NCI-H1436 (cell line): ENCODE measurements at regions not wholly inside any gene's neighbourhood (a gene's known extent, or its start where the extent isn't known, plus 50 kb on each side); places are given as distances from the start of the nearest gene placed in this dataset.

Experiments used
- DNase-seq: peaks from one replicate; lab custom pipeline; 2025; lab: John Stamatoyannopoulos, UW

DNA sequence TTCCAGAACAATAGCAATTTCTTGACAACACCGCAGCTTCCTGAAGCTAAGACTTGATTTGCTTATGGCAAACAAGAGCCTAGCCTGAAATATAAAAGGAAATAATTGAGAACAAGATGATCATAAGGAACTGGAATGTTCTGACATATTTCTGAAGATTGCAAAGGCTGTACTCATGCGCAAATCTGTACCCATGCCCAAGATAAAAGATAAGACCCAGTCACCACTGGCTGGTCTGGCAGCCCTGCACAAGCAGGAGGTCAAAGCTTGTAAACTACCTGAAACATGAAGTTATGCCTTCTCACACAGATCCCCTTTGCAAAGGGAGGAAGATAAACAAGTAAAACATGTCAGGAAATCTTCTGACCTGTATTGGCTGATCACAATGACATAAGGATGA is 160.8 kb upstream of the GYPC start:
- DNase-seq: no peak

DNA sequence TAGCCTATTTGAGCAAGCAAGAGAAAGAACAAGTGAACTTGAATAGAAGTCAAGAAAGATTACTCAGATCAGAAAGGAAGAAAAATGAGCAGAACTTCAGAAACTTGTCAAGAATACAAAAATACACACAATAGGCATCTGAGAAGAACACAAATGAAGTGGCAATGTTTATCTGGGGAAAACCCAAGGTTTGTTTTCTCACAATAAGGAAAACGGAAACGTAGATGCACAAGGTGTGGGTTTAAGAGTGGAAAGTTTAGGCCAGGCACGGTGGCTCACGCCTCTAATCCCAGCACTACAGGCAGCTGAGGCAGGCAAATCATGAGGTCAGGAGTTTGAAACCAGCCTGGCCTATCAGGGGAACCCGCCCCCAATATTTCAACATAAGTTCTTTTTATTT is 159.5 kb upstream of the GYPC start:
- no peak for DNase-seq

DNA sequence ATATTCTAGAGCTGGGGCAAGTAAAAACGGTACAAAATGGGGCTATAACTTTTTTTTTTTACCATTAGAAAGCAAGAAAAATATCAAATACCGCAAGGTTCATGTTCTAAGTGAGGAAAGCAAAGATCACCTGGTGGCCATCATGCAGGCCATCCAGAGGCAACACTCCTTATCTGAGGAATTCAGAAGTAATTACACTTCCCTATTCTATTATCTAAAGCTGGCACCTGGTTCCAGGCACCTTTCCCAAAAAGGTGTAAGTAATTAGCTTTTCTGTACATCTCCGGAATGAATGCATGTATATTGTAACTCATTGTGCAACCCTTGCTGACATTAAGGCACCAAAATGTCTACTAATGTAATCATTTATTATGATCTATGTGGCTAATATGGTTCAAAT is 152.5 kb upstream of the GYPC start:
- no peak for DNase-seq

DNA sequence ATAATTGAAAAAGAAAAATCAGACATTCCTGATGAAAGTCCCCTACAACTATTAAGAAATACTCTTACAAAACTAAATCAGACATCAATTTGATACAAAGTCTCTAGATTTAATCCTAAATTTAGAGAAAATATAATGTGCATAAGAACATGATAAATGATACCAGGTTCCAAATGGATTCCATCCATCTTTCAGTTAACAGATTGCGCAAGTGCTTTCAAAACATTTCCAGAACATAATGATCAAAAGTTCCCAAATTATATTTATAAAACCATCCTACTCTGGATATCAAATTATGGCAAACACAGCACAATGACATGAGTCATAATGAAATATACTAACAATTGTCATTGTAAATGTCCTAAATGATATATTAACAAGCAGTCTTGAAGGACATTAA is 151.0 kb upstream of the GYPC start:
- no peak for DNase-seq

DNA sequence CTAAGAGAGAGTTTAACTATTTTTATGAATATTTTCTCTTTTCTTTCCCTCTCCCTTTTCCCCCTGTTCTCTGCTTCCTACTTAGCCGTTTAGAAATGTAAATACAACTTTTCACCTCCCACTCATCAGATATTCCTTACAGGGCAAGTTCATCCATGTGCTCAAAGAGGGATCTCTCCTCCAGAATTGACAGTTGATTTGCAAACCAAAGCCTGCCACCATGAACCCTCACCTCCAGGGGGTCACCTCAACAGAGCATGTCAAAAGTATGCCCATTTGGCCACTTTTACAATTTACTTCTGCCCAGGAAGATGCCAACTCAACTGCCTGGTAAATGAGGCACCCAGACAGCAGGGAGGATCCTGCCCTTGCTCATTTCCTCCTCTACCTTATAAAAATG is 149.2 kb upstream of the GYPC start:
- no peak for DNase-seq

DNA sequence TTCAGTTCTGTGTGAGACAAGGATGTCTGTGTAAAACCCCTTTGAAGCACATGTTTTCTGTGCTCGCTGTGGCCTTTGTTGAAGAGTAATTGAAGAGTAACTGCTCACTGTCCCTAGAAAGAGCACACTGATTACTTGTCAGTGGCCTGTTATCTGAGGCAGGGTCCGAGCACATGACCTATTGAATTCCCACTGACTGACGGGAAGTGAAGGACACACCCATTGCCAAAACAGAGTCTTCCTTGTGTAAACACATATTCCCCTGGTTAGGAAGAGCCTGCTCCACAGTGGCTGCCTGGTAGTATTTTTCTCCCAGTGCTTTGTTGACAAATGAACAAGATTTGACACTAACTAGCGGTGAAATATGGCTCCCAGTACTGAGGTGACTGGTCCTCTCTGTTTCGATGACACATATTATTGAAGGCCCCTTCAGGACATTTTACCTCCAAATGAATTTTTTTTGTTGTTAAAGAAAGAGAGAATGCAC is 148.5 kb upstream of the GYPC start:
- no peak for DNase-seq

DNA sequence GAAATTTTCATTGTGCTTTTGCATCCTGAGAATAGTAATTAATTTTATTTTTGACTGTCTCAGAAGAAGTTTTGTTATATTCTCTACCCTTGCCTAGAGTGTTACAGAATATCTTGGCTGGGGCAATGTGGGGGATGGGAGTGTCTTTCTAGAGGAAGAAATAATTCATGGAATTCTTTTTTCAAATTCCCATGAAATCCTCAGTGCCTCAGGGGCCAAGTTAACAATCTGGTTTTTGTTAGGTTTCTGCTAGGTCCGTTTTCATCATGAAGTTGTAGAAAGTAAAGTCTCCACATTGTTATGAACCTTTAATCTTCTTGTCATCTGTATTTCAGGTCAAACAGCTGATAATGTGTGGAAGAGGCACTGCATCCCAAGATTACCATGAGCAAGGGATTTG is 145.6 kb upstream of the GYPC start:
- DNase-seq: no peak

DNA sequence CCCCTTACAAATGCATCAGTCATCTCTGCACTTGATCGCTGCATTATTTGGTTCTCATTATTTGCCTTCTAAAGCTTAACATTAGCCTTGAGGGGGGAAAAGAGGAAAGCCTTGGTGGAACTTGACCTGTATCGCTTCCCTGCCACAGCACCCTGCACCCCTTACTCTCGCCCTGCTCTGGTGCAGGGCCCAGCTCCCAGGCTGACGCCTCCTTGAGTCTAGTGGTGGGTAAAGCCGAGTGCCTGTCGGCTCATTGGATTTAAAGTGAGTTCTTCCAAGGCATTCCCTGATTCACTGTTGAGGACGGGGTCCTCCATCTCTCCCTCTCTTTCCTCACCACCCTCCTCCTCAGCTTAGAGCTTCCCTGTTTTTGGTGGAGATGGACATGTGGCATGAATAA is 145.0 kb upstream of the GYPC start:
- no peak for DNase-seq

DNA sequence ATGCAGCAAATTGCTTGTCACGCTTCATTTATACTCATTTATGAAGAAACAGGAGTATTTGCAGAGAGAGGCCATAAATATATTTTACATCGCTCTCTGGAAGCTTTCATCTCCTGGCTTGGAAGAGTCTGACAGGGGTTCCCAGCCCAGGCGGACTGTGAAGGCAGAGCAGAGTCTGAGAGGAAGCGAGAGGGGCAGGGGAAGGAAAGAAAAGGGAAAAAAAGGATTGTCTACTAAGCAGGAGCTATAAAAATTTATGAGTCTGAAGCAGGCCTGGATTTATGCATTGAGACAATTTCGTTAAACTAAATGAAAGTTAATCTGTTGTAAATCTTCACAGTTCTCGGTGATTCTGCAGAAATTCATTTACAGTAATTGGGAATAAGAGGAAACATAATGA is 143.9 kb upstream of the GYPC start:
- no peak for DNase-seq

DNA sequence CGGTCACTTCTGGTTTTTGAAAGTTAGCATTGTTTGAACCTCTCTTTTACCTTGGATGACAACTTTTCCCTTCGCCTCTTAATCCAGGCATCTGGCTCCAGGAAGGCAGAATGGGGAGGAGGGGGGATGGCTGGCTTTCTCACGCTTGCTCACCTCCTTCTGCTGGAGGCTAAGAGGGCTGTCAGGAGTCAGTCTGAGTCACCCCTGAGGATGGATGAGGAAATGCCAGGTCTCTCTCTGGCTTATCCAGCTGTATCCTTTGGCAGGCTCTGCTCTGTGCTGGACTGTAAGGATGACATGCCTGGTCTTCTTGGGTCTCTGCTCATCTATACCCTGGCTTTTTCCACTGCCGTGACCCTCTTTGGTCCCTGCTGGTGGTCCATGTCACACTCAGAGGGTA is 142.9 kb upstream of the GYPC start:
- DNase-seq: no peak

DNA sequence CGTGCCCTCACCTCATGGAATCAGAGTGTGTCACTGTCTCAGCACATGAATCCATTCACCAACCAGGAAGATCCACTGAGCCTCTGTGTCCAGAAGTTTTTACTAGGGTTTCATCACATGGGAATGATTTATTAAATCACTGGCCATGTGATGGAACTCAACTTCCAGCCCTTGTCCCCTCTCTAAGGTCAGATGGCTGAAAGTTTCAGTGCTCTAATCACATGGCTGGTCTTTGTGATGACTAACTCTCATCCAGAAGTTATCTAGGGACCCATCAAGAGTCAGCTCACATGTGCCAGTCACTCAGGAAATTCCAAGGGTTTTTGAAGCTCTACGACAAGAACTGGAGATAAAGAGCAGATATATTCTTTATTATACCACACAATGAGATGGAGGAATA is 140.5 kb upstream of the GYPC start:
- DNase-seq: no peak

DNA sequence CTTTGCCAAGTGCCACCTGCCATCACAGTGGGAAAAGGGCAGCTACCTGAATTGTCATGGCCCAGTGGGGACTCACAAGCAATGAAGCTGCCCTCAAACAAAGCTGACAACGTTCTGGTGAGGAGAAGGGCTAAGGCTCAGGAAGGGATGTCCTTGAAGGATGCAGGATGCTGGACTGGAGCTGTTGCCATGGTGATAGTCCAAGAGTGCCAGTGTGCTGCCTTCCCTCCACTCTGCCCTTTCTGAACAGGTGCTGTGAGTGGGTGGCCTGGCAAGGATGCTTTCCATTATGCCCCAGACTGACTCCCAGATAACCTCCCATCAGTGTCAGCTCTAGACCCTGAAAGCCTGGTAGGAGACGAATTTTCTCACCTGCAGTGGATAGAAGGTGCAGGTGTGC is 137.8 kb upstream of the GYPC start:
- DNase-seq: no peak

DNA sequence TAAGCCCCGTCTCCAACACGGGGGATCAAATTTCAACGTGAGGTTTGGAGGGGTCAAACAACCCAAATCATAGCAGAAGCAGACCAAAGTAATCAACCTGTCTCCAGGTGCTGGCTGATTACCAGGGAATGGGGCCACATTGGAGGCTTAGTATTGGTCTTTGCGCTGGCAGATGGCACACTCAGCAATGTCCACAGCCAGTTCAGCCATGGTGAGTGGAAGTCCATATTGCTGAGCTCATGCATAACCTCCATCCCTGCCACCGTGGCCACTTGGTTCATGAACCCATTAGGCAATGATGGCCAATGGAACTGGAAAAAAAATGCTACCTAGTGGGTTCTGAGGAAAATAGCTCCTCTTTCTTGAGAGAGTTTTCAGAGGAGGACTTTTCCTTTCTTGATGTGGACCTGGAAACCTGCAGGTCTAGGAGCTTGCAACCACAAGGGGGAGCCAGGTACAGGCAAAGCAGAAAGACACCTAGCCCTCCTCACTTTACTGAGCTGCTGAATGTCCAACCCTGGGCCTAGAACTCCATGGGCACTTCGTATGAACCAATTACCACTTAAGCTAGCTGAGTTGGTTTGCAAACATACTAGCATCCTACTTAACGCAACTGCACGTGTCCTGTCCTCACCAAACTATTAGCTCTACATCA is 128.0 kb upstream of the GYPC start:
- DNase-seq: no peak

DNA sequence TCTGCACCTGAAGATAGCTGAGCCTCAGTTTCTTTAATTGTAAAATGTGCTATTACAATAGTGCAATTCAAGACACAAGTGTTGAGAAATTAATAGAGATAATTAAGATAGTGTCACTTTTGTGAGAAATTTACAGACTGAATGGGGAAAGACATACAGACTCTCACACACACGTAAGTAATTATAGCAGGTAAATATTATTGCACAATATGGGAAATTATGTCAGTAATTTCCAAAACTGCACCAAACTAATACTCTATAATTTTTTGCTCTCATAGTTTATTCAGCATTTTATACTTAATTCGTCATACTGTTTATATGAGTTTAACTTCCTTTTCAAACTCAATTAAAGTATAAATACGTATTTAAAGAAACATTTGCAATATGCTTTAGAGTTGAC is 124.9 kb upstream of the GYPC start:
- no peak for DNase-seq

DNA sequence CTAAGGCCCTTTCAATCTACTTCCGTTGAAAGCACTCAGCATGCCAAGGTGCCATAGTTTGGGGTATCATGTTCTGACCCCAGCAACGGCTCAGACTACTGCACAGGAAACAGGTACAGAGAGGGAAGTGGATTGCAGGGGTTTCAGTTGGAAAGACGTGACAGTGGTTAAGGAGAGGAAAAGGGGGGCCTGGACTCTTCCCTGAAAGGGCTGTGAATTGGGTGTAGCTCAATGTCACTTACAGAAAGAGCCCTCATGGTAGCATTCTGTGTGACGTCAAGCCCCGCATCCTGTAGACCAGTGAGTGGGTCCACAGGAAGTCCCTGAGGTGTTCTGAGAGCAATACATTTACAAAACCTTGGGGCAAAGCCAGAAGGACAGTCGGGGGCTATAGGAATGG is 121.5 kb upstream of the GYPC start:
- DNase-seq: no peak

DNA sequence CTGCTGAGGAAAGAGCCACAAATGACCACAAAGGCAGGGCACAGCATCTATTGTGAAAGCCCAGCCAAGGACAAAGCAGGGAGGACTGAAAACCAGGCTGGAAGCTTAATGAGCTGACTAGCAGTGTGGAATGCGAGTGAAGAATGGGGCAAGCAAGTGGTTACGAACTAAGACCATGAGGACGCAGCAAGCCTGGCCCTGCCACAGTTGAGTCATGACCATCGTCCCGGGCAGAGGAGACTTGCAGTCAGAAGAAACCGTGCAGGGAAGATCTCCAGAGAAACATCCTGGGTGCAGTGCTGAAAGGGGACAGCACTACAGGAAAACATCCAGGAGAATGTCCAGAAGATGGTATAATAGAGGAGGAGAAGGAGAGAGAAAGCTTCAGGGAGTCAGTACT is 120.5 kb upstream of the GYPC start:
- DNase-seq: no peak

DNA sequence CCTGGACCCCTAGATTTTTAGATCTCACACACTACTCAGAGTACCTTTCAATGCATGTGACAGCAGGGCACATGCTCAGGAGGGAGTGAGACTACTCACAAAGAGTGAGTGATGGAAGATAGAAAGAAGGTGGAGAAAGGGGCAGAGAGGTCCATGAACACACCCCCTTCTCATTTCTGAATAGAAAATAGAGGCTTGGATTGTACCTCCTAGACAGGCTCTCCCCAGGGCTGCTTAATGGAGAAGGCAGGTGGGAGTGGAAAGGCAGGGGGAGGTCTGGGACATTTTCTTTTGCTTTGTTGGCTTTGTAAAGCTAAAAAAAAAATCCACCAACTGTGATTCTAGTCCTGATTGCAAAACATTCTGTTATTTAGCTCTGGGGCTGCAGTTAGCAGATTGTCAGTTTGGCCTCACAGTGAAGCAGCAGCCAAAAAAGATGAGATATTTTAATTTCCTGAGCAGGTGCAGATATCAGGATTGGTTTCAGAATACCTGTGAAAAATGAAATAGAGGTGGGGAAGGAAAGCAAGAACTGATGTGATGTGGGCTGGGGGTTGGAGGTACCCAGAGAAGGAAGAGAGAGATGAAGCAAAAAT is 119.3 kb upstream of the GYPC start:
- no peak for DNase-seq

DNA sequence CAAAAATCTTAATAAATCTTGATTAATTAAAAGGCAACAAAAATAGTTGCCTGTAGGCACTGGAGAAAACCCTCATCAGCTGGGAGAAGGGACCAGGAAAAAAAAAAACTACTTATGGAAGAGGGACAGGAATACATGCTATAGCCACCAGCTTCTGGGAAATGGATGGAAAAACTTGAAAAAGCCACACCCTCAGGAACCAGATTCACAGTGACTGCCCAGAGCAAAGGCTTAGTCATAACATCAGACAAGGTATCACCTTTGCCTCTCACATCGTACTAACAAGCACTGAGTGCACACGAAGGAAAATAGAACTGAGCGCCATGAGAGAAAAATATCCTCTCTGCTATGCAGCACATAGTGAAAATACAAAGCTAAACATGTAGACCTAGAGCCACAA is 116.9 kb upstream of the GYPC start:
- no peak for DNase-seq

DNA sequence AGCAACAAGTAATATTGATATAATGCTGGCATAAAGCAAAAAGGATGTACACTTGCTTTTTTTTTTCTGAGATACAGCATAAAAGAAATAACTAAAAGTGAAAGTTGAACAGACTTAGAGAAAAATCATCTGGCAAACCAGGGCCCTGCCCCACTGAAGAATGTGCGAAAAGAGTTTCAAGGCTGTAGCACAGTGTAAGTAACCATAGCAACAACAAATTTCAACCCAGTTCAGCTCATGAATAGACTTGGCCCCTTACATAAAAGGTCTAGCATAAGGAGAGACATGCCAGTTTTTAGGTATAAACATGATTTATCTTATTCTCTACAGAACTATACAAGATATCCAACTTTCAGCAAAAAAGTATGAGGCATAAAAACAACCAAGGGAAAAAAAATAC is 113.7 kb upstream of the GYPC start:
- no peak for DNase-seq

DNA sequence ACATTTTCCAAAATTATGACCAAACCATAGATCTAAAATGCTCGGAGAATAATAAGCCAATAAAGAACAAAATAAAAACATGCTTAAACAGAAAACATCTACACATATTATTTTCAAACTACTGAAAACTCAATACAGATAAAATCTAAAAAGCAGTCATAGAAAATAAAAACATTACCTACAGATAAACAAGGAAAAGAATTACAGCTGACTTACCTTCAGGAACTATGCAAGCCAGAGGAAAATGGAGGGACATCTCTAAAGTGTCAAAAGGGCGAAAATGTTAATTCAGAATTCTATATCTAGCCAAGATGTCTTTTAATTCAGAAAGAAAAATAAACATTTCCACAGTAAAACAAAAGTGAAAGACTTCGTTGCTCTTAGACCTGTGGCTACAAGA is 112.9 kb upstream of the GYPC start:
- DNase-seq: no peak

DNA sequence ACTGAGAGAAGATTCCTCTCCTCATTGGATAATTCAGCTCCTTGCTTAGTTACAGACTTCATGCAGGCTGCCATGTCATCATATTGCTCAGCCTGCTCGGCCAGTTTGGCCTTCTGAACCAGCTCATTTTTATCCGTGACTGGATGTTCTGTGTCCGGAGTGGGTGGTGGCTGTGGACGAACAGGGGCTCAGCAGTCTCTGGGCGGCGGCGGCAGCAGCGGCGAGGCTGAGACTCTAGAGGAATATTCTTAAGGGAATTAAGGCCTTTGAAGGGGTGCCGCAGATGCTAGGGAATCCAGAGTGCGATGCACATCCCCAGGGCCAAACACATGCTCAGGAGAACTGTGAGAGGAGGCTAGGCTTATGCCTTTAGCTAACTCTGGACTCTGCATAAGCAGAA is 97.9 kb upstream of the GYPC start:
- no peak for DNase-seq

DNA sequence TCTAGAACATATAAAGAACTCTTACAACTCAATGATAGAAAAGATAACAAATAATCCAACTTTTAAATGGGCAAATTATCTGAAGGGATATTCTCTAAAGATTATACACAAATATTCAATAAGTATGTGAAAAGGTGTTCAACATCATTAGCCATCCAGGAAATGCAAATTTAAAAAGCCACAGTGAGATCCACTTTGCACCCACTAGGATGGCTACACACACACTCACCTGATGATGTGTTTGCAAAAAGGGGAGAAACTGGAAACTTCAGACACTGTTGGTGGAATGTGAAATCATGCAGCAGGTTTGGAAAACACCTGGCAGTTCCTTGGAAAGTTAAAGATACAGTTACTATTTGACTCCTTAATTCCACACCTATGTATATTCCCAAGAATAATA is 87.2 kb upstream of the GYPC start:
- DNase-seq: no peak

DNA sequence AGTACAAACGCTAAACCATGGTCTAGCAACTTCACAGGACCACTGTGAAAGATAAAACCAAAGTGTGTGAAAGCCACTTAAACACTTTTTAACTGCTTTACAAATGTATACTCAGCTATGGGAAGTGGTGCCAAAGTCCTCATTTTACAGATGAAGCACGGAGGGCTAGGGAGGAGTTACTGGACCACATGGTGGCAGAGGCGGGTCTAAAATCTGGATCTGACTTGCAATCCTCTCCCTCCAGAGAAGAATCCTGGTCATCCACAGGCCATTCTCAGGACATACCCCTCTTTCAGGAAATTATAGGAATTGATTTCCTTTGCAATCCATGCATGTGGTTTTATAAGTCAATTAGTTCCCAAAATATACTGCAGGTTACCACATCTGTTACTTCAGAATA is 84.6 kb upstream of the GYPC start:
- no peak for DNase-seq

DNA sequence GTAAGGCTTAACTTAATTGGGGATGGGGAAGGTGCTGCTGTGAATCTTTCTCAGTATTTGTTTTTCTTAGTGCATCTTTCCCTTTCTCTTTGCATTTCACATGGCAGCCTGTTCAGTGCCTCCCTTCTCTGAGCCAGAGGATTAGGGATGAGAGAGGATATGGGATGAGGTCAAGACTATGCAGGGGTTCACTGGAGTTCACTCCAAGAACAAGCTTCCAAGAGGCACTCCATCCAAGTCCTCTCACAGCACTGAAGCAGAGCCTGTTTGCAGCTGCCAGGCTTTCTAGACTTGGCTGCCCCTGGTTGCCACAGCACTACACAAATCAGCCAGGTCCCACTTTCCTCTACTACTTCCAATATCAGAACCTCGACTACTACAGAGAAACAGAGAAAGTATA is 80.3 kb upstream of the GYPC start:
- DNase-seq: no peak
